ENCODE measurements at regions not wholly inside any gene's neighbourhood (a gene's known extent, or its start where the extent isn't known, plus 50 kb on each side); places are given as distances from the start of the nearest gene placed in this dataset.

GRCh38 chr4:117429506-117429905 lies 344.1 kb upstream of the TRAM1L1 start:
- no peak for DNase-seq (ENCODE audit: low read depth in 2 of 2)

GRCh38 chr4:117434424-117434823 lies 349.0 kb upstream of the TRAM1L1 start:
- DNase-seq (ENCODE audit: low read depth in 2 of 2): no peak

GRCh38 chr4:117447925-117448324 lies 362.5 kb upstream of the TRAM1L1 start:
- no peak for DNase-seq (ENCODE audit: low read depth in 2 of 2)

- DNase-seq (ENCODE audit: low read depth in 2 of 2): no peak
Measured at GRCh38 chr4:117455088-117455487, 369.7 kb upstream of the TRAM1L1 start.

GRCh38 chr4:117466388-117466787 lies 381.0 kb upstream of the TRAM1L1 start:
- DNase-seq (ENCODE audit: low read depth in 2 of 2): no peak

- no peak for DNase-seq (ENCODE audit: low read depth in 2 of 2)
Measured at GRCh38 chr4:117467404-117467803, 382.0 kb upstream of the TRAM1L1 start.

GRCh38 chr4:117474987-117475386 lies 389.6 kb upstream of the TRAM1L1 start:
- no peak for DNase-seq (ENCODE audit: low read depth in 2 of 2)

GRCh38 chr4:117477925-117478324 lies 392.5 kb upstream of the TRAM1L1 start:
- DNase-seq (ENCODE audit: low read depth in 2 of 2): no peak

- DNase-seq (ENCODE audit: low read depth in 2 of 2): no peak
Measured at GRCh38 chr4:117478702-117479101, 393.3 kb upstream of the TRAM1L1 start.

- no peak for DNase-seq (ENCODE audit: low read depth in 2 of 2)
Measured at GRCh38 chr4:117479673-117480072, 394.3 kb upstream of the TRAM1L1 start.

- peak; percentile 29 to 42 for DNase-seq (ENCODE audit: low read depth in 2 of 2)
Measured at GRCh38 chr4:117481742-117482141, 396.4 kb upstream of the TRAM1L1 start.

GRCh38 chr4:117488692-117489091 lies 403.3 kb upstream of the TRAM1L1 start:
- DNase-seq (ENCODE audit: low read depth in 2 of 2): no peak

- DNase-seq (ENCODE audit: low read depth in 2 of 2): no peak
Measured at GRCh38 chr4:117489107-117489506, 403.7 kb upstream of the TRAM1L1 start.

GRCh38 chr4:117491516-117491915 lies 406.1 kb upstream of the TRAM1L1 start:
- DNase-seq (ENCODE audit: low read depth in 2 of 2): no peak

- DNase-seq (ENCODE audit: low read depth in 2 of 2): no peak
Measured at GRCh38 chr4:117495802-117496201, 410.4 kb upstream of the TRAM1L1 start.

GRCh38 chr4:117512414-117512813 lies 427.0 kb upstream of the TRAM1L1 start:
- DNase-seq (ENCODE audit: low read depth in 2 of 2): no peak

GRCh38 chr4:117514391-117515175 lies 429.2 kb upstream of the TRAM1L1 start:
- DNase-seq (ENCODE audit: low read depth in 2 of 2): no peak

GRCh38 chr4:117515921-117516320 lies 430.5 kb upstream of the TRAM1L1 start:
- no peak for DNase-seq (ENCODE audit: low read depth in 2 of 2)

- DNase-seq (ENCODE audit: low read depth in 2 of 2): no peak
Measured at GRCh38 chr4:117527601-117528000, 442.2 kb upstream of the TRAM1L1 start.

GRCh38 chr4:117529401-117529800 lies 444.0 kb upstream of the TRAM1L1 start:
- no peak for DNase-seq (ENCODE audit: low read depth in 2 of 2)

- DNase-seq (ENCODE audit: low read depth in 2 of 2): no peak
Measured at GRCh38 chr4:117533501-117533900, 448.1 kb upstream of the TRAM1L1 start.

GRCh38 chr4:117545039-117545438 lies 459.7 kb upstream of the TRAM1L1 start:
- DNase-seq (ENCODE audit: low read depth in 2 of 2): no peak

- no peak for DNase-seq (ENCODE audit: low read depth in 2 of 2)
Measured at GRCh38 chr4:117549524-117549923, 464.1 kb upstream of the TRAM1L1 start.

- DNase-seq (ENCODE audit: low read depth in 2 of 2): no peak
Measured at GRCh38 chr4:117550085-117550484, 464.7 kb upstream of the TRAM1L1 start.

Data from fibroblast of skin of left biceps (primary cell).